ENCODE measurements at regions not wholly inside any gene's neighbourhood (a gene's known extent, or its start where the extent isn't known, plus 50 kb on each side); places are given as distances from the start of the nearest gene placed in this dataset.

DNA sequence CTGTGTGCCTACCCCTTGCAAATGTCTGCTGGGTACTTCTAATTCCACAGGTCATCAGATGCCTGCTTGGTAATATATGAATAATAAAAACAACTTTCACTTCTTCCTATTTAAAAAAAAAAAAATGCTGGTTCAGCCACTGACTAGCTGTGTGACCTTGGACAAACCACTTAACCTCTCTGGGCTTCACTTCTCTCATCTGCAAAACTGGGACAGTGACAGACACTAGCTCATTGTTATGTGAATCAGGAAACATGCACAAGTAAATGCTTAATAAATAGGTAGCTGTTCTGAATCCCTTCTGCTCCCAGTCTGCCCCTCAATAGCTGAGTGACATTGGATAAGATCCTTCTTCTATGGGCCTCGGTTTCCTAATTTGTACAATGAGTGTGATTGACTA is 62.6 kb upstream of the HAND1 start:
- TF ChIP-seq POLR2AphosphoS5 (IDR thresholded peaks at IDR 0.05; ENCODE audit: low read depth, low read length): no peak
- TF ChIP-seq POLR2A (IDR thresholded peaks at IDR 0.05; ENCODE audit: low read depth, low read length): no peak
- TF ChIP-seq TAF1 (IDR thresholded peaks at IDR 0.05; ENCODE audit: borderline replicate concordance, low read depth, low read length): no peak

Data from GM12892 (cell line).